AG09309 (cell line): ENCODE measurements at regions not wholly inside any gene's neighbourhood (a gene's known extent, or its start where the extent isn't known, plus 50 kb on each side); places are given as distances from the start of the nearest gene placed in this dataset.

Experiments
- DNase-seq: peaks from one replicate; pipeline ENCODE4 v3.0.0-alpha.2; 2010; ENCODE audit warnings: low read depth
- H3K4me3 ChIP-seq: 2 replicates; pipeline ENCODE4 v1.5.1; 2011; ENCODE audit warnings: mild to moderate bottlenecking, low read depth, low read length, moderate library complexity; ENCODE audit not compliant: control insufficient read depth
- CTCF ChIP-seq: IDR thresholded peaks from 2 replicates; pipeline ENCODE4 v1.5.1; 2011; ENCODE audit warnings: mild to moderate bottlenecking, low read depth, low read length, inconsistent platforms; ENCODE audit not compliant: insufficient read depth, control insufficient read depth; ENCODE audit errors: missing control alignments

GRCh38 chr13:80054806-80055205, 286.1 kb downstream of the SPRY2 start:
- no peak overlapping the region for H3K4me3 ChIP-seq
- no peak for DNase-seq
- TF ChIP-seq CTCF = no peak

- TF ChIP-seq CTCF = no peak
- no peak overlapping the region for H3K4me3 ChIP-seq
- DNase-seq = no peak
Measured at GRCh38 chr13:80052286-80052685, 288.6 kb downstream of the SPRY2 start.

- DNase-seq = no peak
- TF ChIP-seq CTCF = no peak
- no peak overlapping the region for H3K4me3 ChIP-seq
Measured at GRCh38 chr13:80050252-80050651, 290.7 kb downstream of the SPRY2 start.

GRCh38 chr13:80048802-80049201, 292.1 kb downstream of the SPRY2 start:
- no peak overlapping the region for H3K4me3 ChIP-seq
- no peak for TF ChIP-seq CTCF

GRCh38 chr13:80048030-80048429, 292.9 kb downstream of the SPRY2 start:
- no peak for DNase-seq
- H3K4me3 ChIP-seq = no peak overlapping the region
- TF ChIP-seq CTCF = no peak

More at GRCh38 chr13:80048802-80049201, 292.1 kb downstream of the SPRY2 start:
- peak; percentile 89 for DNase-seq

GRCh38 chr13:80047406-80047805, 293.5 kb downstream of the SPRY2 start:
- DNase-seq = peak; percentile 27
- H3K4me3 ChIP-seq = no peak overlapping the region
- no peak for TF ChIP-seq CTCF

- no peak for TF ChIP-seq CTCF
- H3K4me3 ChIP-seq = no peak overlapping the region
- DNase-seq = no peak
Measured at GRCh38 chr13:80040981-80041317, 300.0 kb downstream of the SPRY2 start.
